HUDEP-2 (cell line): ENCODE measurements at regions not wholly inside any gene's neighbourhood (a gene's known extent, or its start where the extent isn't known, plus 50 kb on each side); places are given as distances from the start of the nearest gene placed in this dataset.

Experiments used
- DNase-seq, 76 experiments: peaks; one replicate each; lab custom pipeline; 2025; ENCODE audit not compliant: unreplicated experiment in 76 of 76; lab: John Stamatoyannopoulos, UW

GRCh38 chr14:65184032-65184764 lies 81.9 kb upstream of the MAX start:
- no peak for DNase-seq

- no peak for DNase-seq
Observed at GRCh38 chr14:65185829-65186228, 83.5 kb upstream of the MAX start.

GRCh38 chr14:65186951-65187350 lies 84.6 kb upstream of the MAX start:
- no peak for DNase-seq

GRCh38 chr14:65187421-65188049 lies 85.2 kb upstream of the MAX start:
- no peak for DNase-seq

- DNase-seq: no peak
Observed at GRCh38 chr14:65190312-65190711, 88.0 kb upstream of the MAX start.

GRCh38 chr14:65191716-65192115 lies 89.4 kb upstream of the MAX start:
- no peak for DNase-seq

- DNase-seq: no peak
Observed at GRCh38 chr14:65192686-65193085, 90.4 kb upstream of the MAX start.

- DNase-seq: no peak
Observed at GRCh38 chr14:65193916-65194590, 91.7 kb upstream of the MAX start.

- DNase-seq: no peak
Observed at GRCh38 chr14:65195042-65195719, 92.9 kb upstream of the MAX start.

GRCh38 chr14:65198346-65198745 lies 96.0 kb upstream of the MAX start:
- no peak for DNase-seq

- DNase-seq: no peak
Observed at GRCh38 chr14:65200454-65200853, 98.1 kb upstream of the MAX start.

GRCh38 chr14:65203574-65203973 lies 101.3 kb upstream of the MAX start:
- DNase-seq: no peak

GRCh38 chr14:65204056-65204455 lies 101.7 kb upstream of the MAX start:
- DNase-seq: no peak

GRCh38 chr14:65206078-65206447 lies 103.7 kb upstream of the MAX start:
- no peak for DNase-seq

GRCh38 chr14:65206448-65207096 lies 104.3 kb upstream of the MAX start:
- DNase-seq: no peak

GRCh38 chr14:65208548-65208947 lies 106.2 kb upstream of the MAX start:
- no peak for DNase-seq

- no peak for DNase-seq
Observed at GRCh38 chr14:65210118-65210821, 108.0 kb upstream of the MAX start.

GRCh38 chr14:65210822-65211182 lies 108.5 kb upstream of the MAX start:
- DNase-seq: no peak

GRCh38 chr14:65211341-65211987 lies 109.1 kb upstream of the MAX start:
- no peak for DNase-seq

GRCh38 chr14:65213316-65213715 lies 111.0 kb upstream of the MAX start:
- no peak for DNase-seq
